GM12878 (cell line): ENCODE measurements at regions not wholly inside any gene's neighbourhood (a gene's known extent, or its start where the extent isn't known, plus 50 kb on each side); places are given as distances from the start of the nearest gene placed in this dataset.

ENCODE experiments used
- ATAC-seq: fragments of 200-7000 bp; cut with Tn5 transposase; 3 replicates; pipeline ENCODE4 v1.9.1; 2020; ENCODE audit warnings: mild to moderate bottlenecking, moderate library complexity
- BruUV-seq: library from RNA; stranded (reverse); fragments of 400-500 nt; replicated peaks from 2 replicates; lab custom pipeline; 2021; lab: Mats Ljungman, UMichigan
- CTCF ChIA-PET: fragments of 300-600 bp; sonication (Branson Sonifier 250); formaldehyde crosslinking; extraction: SDS; loops from one replicate; lab custom pipeline; 2021; ENCODE audit warnings: inconsistent platforms; lab: Yijun Ruan, JAX
- POLR2A ChIA-PET: fragments of 350-600 bp; formaldehyde crosslinking; extraction: SDS; loops from one replicate; lab custom pipeline; 2021; ENCODE audit warnings: inconsistent platforms; lab: Charles Lee
- RAD21 ChIA-PET: fragments of 300-600 bp; sonication (Branson Sonifier 250); formaldehyde crosslinking; loops from one replicate; lab custom pipeline; 2023; ENCODE audit warnings: antibody characterized with exemption; ENCODE audit not compliant: unreplicated experiment; lab: Charles Lee
- SMC1A ChIA-PET: fragments of 300-600 bp; sonication (Branson Sonifier 250); formaldehyde crosslinking; loops from one replicate; lab custom pipeline; 2023; ENCODE audit not compliant: unreplicated experiment, uncharacterized antibody; lab: Charles Lee
- DNase-seq: peaks from one replicate; pipeline ENCODE4 v3.0.0-alpha.2; 2011; ENCODE audit warnings: low read depth, low spot score
- FAIRE-seq: peaks from 3 replicates; lab custom pipeline; 2011; peaks lifted over from hg19 to GRCh38; lab: Jason Lieb, UNC
- H2AFZ ChIP-seq: 2 replicates; pipeline ENCODE4 v1.6.0; 2011; ENCODE audit warnings: low read depth, low read length, control low read depth; ENCODE audit not compliant: control insufficient read depth
- H3K27ac ChIP-seq: 2 replicates; pipeline ENCODE4 v1.5.1; 2011; ENCODE audit warnings: control low read depth; ENCODE audit not compliant: control insufficient read depth, insufficient read depth
- H3K27me3 ChIP-seq, 2 experiments: replicated peaks in 1 of 2; 2 replicates each; pipeline versions ENCODE4 v1.6.0 to v1.6.1; 2011; ENCODE audit warnings: low read length in 1 of 2; ENCODE audit not compliant: control insufficient read depth in 2 of 2, insufficient read depth in 2 of 2
- H3K36me3 ChIP-seq, 2 experiments: 2 replicates each; pipeline ENCODE4 v1.5.1; 2011; ENCODE audit warnings: low read length in 1 of 2; ENCODE audit not compliant: control insufficient read depth in 2 of 2, insufficient read depth in 2 of 2
- H3K4me1 ChIP-seq: 2 replicates; pipeline ENCODE4 v1.6.1; 2011; ENCODE audit warnings: mild to moderate bottlenecking, low read length, moderate library complexity, mixed read lengths; ENCODE audit not compliant: control insufficient read depth, insufficient read depth
- H3K4me2 ChIP-seq: 2 replicates; pipeline ENCODE4 v1.6.0; 2011; ENCODE audit warnings: control low read depth; ENCODE audit not compliant: control insufficient read depth, insufficient read depth
- H3K4me3 ChIP-seq: fragments of 200-600 bp; sonication (generic); 2 replicates; pipeline ENCODE4 v1.5.1; 2016
- H3K79me2 ChIP-seq: 2 replicates; pipeline ENCODE4 v1.6.0; 2011; ENCODE audit warnings: low read length; ENCODE audit not compliant: control insufficient read depth, insufficient read depth
- H3K9ac ChIP-seq: 2 replicates; pipeline ENCODE4 v1.8.0; 2011; ENCODE audit warnings: low read length, control low read depth, mixed read lengths; ENCODE audit not compliant: control insufficient read depth, insufficient read depth
- H3K9me3 ChIP-seq: replicated peaks from 3 replicates; pipeline ENCODE4 v1.5.1; 2011; ENCODE audit warnings: mild to moderate bottlenecking, low read length; ENCODE audit not compliant: control insufficient read depth, insufficient read depth
- H4K20me1 ChIP-seq: 2 replicates; pipeline ENCODE4 v1.6.0; 2011; ENCODE audit not compliant: control insufficient read depth, insufficient read depth
- CHD4 ChIP-seq: fragments of 200-600 bp; sonication (generic); IDR thresholded peaks from 2 replicates; pipeline ENCODE4 v1.6.1; 2016; ENCODE audit warnings: mild to moderate bottlenecking
- EED ChIP-seq: sonication (generic); IDR thresholded peaks from 2 replicates; pipeline ENCODE4 v1.6.1; 2016; ENCODE audit warnings: antibody characterized with exemption, low read depth
- FOXM1 ChIP-seq: IDR thresholded peaks from 2 replicates; pipeline ENCODE4 v1.6.1; 2012; ENCODE audit warnings: low read depth, mild to moderate bottlenecking, inconsistent platforms, low read length, moderate library complexity
- IKZF1 ChIP-seq: fragments of 450-650 bp; conservative IDR thresholded peaks from 2 replicates; pipeline ENCODE4 v1.6.1; 2017; ENCODE audit warnings: antibody characterized with exemption, mild to moderate bottlenecking
- MEF2A ChIP-seq: IDR thresholded peaks from 2 replicates; pipeline ENCODE4 v1.6.1; 2011; ENCODE audit warnings: low read depth, mild to moderate bottlenecking, low read length, moderate library complexity; ENCODE audit not compliant: insufficient read depth
- NBN ChIP-seq: fragments of 450-650 bp; IDR thresholded peaks from 2 replicates; pipeline ENCODE4 v1.6.1; 2016
- NR2F1 ChIP-seq: fragments of 450-650 bp; conservative IDR thresholded peaks from 2 replicates; pipeline ENCODE4 v1.6.1; 2017; ENCODE audit warnings: mild to moderate bottlenecking
- POU2F2 ChIP-seq: IDR thresholded peaks from 3 replicates; pipeline ENCODE4 v1.6.1; 2011; ENCODE audit warnings: low read depth, mild to moderate bottlenecking, low read length, borderline replicate concordance
- RAD21 ChIP-seq: IDR thresholded peaks from 2 replicates; pipeline ENCODE4 v1.6.1; 2011; ENCODE audit warnings: mild to moderate bottlenecking, low read depth, low read length, moderate library complexity; ENCODE audit not compliant: insufficient read depth
- SMAD1 ChIP-seq: fragments of 450-650 bp; IDR thresholded peaks from 2 replicates; pipeline ENCODE4 v1.6.1; 2018; ENCODE audit warnings: mild to moderate bottlenecking, low read depth; ENCODE audit not compliant: partially characterized antibody
- SMC3 ChIP-seq: IDR thresholded peaks from 2 replicates; pipeline ENCODE4 v1.6.1; 2011; ENCODE audit warnings: low read length, improper control_type of control experiment, borderline replicate concordance
- TCF12 ChIP-seq: IDR thresholded peaks from 2 replicates; pipeline ENCODE4 v1.6.1; 2011; ENCODE audit warnings: low read depth, mild to moderate bottlenecking, low read length
- TCF3 ChIP-seq: IDR thresholded peaks from 2 replicates; pipeline ENCODE4 v1.6.1; 2012; ENCODE audit warnings: low read depth, mild to moderate bottlenecking, low read length, borderline replicate concordance; ENCODE audit not compliant: insufficient read depth
- YY1 ChIP-seq: IDR thresholded peaks from 2 replicates; pipeline ENCODE4 v1.6.1; 2011; ENCODE audit warnings: low read depth, mild to moderate bottlenecking, low read length
- ZNF217 ChIP-seq: fragments of 450-650 bp; IDR thresholded peaks from 2 replicates; pipeline ENCODE4 v1.6.1; 2017; ENCODE audit warnings: antibody characterized with exemption, mild to moderate bottlenecking
- WGBS: methylation state at CpG from one replicate; pipeline ENCODE4 v1.1.6; 2016; ENCODE audit warnings: low lambda C conversion rate; ENCODE audit not compliant: insufficient replicate concordance, insufficient coverage; ENCODE audit errors: missing lambda C conversion rate; 5-methylcytosine and 5-hydroxymethylcytosine counted together
- in situ Hi-C: fragments of 300-500 bp; cut with MboI; formaldehyde crosslinking; loops from 9 replicates; pipeline ENCODE4 v1.14.3; 2018; ENCODE audit warnings: mixed read lengths
- intact Hi-C: fragments of 100-400 bp; cut with micrococcal nuclease; formaldehyde crosslinking; loops from one replicate; pipeline ENCODE4 v1.14.2; 2022; ENCODE audit not compliant: unreplicated experiment
- TF ChIP-seq, protein P1 (sequence below): IDR thresholded peaks from 2 replicates; pipeline ENCODE4 v1.6.1; 2012; ENCODE audit warnings: low read length, inconsistent platforms
- TF ChIP-seq, protein P2 (sequence below), 3 experiments: IDR thresholded peaks in 2 of 3; conservative IDR thresholded peaks in 1 of 3; 2 replicates each; pipeline ENCODE4 v1.5.1; 2011; ENCODE audit warnings: low read depth in 3 of 3, low read length in 3 of 3, mild to moderate bottlenecking in 3 of 3, control low read depth in 2 of 3, moderate library complexity in 2 of 3, inconsistent platforms in 1 of 3, mixed read lengths in 1 of 3; ENCODE audit not compliant: control insufficient read depth in 2 of 3, insufficient read depth in 1 of 3; ENCODE audit errors: extremely low read depth in 1 of 3

DNA sequence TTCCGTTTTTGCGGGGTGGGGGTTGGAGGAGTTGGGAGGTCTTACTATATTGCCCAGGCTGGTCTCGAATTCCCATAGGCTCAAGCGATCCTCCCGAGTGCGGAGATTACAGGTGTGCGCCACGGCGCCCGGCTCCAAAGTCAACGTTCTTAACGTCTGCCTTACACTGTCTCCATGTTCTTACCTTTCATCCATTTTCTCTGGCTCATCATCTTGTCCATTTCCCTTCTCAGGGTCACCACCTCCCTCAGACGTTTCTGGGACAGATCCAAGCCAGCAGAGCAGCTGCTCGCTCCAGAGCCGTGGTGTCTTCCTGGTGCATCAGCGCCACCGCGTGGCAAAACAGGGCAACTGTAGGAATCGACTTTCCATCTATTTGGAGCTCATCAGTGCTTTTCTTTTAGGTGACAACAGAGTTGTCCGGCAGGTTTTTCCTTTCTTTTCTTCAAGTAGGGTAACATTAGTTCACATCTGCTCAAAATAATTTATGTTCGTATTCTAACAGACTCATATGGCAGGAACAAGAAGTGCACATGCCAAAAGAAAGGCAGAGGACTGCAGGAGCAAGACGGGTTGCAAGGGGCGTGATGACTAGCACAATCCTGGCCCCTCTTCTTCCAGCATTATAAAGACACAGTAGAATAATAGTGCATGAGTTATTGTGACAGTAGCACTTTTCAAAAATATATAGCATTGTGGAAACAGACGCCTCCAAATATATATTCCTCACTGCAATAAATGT is 103.1 kb upstream of the ABCC4 start:
- Histone ChIP-seq H3K9ac (peak overlapping the region; percentile 69), H3K4me2 (peak overlapping the region; percentile 97), H3K4me1 (peaks cover 7% of the 10 kb centered on the region; the same call in 1 of the 2 replicates), H3K36me3 (no peaks in the 10 kb centered on the region), H3K27ac (peak overlapping the region; percentile 36; the same call in 1 of the 2 replicates), H3K4me3 (peak overlapping the region; percentile 65), H2AFZ (peak overlapping the region; percentile 96), H3K9me3 (no peaks in the 10 kb centered on the region), H3K27me3 (no peaks in the 10 kb centered on the region), H3K79me2 (no peaks in the 10 kb centered on the region), H4K20me1 (no peaks in the 10 kb centered on the region)
- intact Hi-C loops (loop anchor here (1.0 to 10.0 kb wide), 7 partner anchors 74 to 784 kb away; no protein-coding TSS in a partner anchor), in situ Hi-C loops (loop anchor here (5.0 to 25.0 kb wide), 3 partner anchors 212 to 967 kb away; no protein-coding TSS in a partner anchor)
- DNase-seq, result peak; percentile 48
- ATAC-seq, result peak; percentile 95
- ChIA-PET CTCF (interaction anchor here (0.6 to 20.7 kb wide), 72 partner anchors 8 to 969 kb away, joined by 3 to 512 read pairs (median 4); no protein-coding TSS in a partner anchor), SMC1A (interaction anchor here (0.6 to 11.3 kb wide), 55 partner anchors 11 to 809 kb away, joined by 3 to 247 read pairs (median 4); partner anchors contain the start of genes ABCC4 and TGDS), RAD21 (interaction anchor here (0.5 to 12.0 kb wide), 61 partner anchors 9 to 970 kb away, joined by 3 to 290 read pairs (median 4); partner anchors contain the start of gene ABCC4), POLR2A (interaction anchor here (0.9 to 1.1 kb wide), 2 partner anchors 213 to 215 kb away, joined by 3 read pairs; no protein-coding TSS in a partner anchor)
- FAIRE-seq, result peak; percentile 98
- peak; percentile 52 for TF ChIP-seq FOXM1
- peak; percentile 49; the same call in 1 of the 2 replicates for TF ChIP-seq EED
- peak; percentile 80 for TF ChIP-seq YY1
- TF ChIP-seq, protein P1, sequence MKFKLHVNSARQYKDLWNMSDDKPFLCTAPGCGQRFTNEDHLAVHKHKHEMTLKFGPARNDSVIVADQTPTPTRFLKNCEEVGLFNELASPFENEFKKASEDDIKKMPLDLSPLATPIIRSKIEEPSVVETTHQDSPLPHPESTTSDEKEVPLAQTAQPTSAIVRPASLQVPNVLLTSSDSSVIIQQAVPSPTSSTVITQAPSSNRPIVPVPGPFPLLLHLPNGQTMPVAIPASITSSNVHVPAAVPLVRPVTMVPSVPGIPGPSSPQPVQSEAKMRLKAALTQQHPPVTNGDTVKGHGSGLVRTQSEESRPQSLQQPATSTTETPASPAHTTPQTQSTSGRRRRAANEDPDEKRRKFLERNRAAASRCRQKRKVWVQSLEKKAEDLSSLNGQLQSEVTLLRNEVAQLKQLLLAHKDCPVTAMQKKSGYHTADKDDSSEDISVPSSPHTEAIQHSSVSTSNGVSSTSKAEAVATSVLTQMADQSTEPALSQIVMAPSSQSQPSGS, result no peak
- TF ChIP-seq RAD21, result peak; percentile 100
- no peak for TF ChIP-seq SMAD1
- TF ChIP-seq NBN, result peak; percentile 35; the same call in 1 of the 2 replicates
- TF ChIP-seq SMC3, result peak; percentile 99
- TF ChIP-seq NR2F1, result 0 out of 2 replicates have a peak, but pooled peaks have one; percentile 18
- TF ChIP-seq POU2F2, result 0 out of 3 replicates have a peak, but pooled peaks have one; percentile 45
- no peak for TF ChIP-seq CHD4
- TF ChIP-seq TCF12, result peak; percentile 85
- TF ChIP-seq, protein P2, sequence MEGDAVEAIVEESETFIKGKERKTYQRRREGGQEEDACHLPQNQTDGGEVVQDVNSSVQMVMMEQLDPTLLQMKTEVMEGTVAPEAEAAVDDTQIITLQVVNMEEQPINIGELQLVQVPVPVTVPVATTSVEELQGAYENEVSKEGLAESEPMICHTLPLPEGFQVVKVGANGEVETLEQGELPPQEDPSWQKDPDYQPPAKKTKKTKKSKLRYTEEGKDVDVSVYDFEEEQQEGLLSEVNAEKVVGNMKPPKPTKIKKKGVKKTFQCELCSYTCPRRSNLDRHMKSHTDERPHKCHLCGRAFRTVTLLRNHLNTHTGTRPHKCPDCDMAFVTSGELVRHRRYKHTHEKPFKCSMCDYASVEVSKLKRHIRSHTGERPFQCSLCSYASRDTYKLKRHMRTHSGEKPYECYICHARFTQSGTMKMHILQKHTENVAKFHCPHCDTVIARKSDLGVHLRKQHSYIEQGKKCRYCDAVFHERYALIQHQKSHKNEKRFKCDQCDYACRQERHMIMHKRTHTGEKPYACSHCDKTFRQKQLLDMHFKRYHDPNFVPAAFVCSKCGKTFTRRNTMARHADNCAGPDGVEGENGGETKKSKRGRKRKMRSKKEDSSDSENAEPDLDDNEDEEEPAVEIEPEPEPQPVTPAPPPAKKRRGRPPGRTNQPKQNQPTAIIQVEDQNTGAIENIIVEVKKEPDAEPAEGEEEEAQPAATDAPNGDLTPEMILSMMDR (IDR thresholded peaks at IDR 0.05 in 2 of 3, conservative IDR thresholded peaks at IDR 0.05 in 1 of 3; ENCODE audit: control insufficient read depth in 2 of 3, extremely low read depth in 1 of 3, insufficient read depth in 1 of 3, low read depth in 3 of 3, low read length in 3 of 3), result peak; percentile 91 to 97 (median 93); a peak in 5 of 6 replicates
- no peak for TF ChIP-seq ZNF217
- 0 out of 2 replicates have a peak, but pooled peaks have one; percentile 36 for TF ChIP-seq MEF2A
- peak; percentile 69; the same call in 1 of the 2 replicates for TF ChIP-seq TCF3
- TF ChIP-seq IKZF1, result 0 out of 2 replicates have a peak, but pooled peaks have one; percentile 12
- WGBS, result 7% methylated on average over 24 of the region's 24 CpGs
- no TSS peak for BruUV-seq
